ENCODE measurements at regions not wholly inside any gene's neighbourhood (a gene's known extent, or its start where the extent isn't known, plus 50 kb on each side); places are given as distances from the start of the nearest gene placed in this dataset.

DNA sequence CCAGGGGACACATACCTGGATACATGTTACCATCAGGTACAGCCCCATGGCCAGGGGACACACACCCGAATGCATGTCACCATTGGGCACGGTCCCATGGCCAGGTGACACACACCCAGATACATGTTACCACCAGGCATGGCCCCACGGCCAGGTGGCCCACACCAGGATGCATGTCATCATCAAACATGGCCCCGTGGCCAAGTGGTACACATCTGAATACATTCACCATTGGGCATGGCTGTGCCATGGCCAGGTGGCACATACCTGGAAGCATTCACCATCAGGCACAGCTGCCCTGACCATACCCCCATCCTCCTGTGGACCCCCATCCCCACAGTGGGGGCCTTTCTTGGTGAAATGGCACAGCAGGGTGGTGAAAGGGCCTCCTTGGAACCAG is 97.6 kb downstream of the RBFOX3 start:
- TF ChIP-seq, protein P1, sequence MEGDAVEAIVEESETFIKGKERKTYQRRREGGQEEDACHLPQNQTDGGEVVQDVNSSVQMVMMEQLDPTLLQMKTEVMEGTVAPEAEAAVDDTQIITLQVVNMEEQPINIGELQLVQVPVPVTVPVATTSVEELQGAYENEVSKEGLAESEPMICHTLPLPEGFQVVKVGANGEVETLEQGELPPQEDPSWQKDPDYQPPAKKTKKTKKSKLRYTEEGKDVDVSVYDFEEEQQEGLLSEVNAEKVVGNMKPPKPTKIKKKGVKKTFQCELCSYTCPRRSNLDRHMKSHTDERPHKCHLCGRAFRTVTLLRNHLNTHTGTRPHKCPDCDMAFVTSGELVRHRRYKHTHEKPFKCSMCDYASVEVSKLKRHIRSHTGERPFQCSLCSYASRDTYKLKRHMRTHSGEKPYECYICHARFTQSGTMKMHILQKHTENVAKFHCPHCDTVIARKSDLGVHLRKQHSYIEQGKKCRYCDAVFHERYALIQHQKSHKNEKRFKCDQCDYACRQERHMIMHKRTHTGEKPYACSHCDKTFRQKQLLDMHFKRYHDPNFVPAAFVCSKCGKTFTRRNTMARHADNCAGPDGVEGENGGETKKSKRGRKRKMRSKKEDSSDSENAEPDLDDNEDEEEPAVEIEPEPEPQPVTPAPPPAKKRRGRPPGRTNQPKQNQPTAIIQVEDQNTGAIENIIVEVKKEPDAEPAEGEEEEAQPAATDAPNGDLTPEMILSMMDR (conservative IDR thresholded peaks at IDR 0.05 in 1 of 2, IDR thresholded peaks at IDR 0.05 in 1 of 2; ENCODE audit: extremely low read depth in 1 of 2, insufficient read depth in 1 of 2, low read depth in 1 of 2, low read length in 2 of 2): no peak
- TF ChIP-seq EZH2 (IDR thresholded peaks at IDR 0.05; ENCODE audit: borderline replicate concordance, low read length): no peak

Data from mammary epithelial cell (primary cell).